NCI-H1417 (cell line): ENCODE measurements at regions not wholly inside any gene's neighbourhood (a gene's known extent, or its start where the extent isn't known, plus 50 kb on each side); places are given as distances from the start of the nearest gene placed in this dataset.

Experiments used
- DNase-seq, 3 experiments: peaks; one replicate each; lab custom pipeline; 2025; lab: John Stamatoyannopoulos, UW

DNA sequence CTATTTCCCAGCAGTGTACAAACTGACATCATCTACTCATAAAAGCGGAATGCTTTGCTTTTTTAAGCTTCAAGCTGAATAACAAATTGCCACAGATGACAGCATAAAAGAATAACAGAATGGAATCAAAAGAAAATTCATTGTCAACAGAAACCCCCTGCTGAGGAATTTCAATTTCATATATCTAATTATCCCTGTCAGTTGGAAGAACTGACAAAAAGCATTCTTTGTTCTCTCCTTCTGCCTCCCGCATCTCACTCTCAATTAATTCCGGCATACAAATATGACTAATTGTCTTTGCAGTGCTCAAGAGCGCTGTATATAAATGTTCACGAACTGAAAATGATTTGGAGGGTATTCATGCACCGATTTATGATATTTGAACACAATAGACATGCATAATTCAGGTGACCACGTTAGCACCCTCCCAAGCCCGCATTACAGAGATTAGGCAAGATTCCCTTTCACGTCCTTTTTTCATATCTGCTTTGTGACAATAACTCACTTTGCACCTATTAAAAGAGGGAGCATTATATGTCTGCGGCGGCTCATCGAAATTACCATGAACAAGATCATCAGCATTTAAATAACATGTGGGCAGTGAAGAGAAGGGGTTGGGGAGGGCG is 277.7 kb upstream of the SALL3 start:
- DNase-seq = peak in 2 of 3 experiments; percentile 93 to 100

DNA sequence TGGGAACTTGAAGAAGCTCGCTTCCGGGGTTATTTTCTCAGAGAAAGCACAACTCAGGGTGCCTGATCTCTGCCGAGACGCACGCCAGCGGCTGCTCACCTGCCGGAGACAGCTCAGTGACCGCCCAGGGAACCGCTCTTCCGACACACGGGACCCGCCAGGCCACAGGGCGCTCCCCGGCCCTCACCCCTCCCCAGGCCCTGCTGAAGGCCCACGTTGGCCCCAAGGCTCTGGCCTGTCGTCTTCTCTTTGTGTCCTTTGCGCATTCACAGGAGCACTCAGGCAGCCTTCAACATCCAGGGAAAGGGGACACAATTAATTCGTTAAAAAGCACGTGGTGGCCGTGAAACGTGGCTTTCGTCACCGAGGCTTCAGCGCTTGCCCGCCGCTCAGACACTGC is 276.3 kb upstream of the SALL3 start:
- no peak for DNase-seq

DNA sequence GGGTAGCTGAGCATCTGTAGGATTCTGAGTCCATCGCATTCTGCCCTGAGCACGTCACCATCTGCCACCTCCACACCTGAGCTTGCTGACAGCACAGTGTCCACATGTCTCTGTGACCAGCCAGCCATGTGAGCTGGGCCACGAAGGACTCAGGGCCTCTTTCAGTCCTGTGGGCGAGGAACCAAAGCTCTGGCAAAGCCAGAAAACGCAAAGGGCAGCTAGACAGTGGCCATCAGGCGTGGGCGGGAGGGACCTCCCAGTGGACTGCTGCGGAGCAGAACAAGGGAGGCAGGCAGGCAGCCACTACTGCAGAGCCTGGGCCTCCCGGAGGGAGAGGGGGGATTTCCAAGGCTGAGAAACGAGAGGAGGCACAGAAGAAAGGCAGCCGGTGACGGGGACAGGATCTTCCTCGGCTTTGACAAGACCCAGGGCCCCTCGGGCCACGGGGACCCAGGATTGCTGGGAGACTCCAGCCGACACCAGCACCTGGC is 274.6 kb upstream of the SALL3 start:
- DNase-seq = no peak

DNA sequence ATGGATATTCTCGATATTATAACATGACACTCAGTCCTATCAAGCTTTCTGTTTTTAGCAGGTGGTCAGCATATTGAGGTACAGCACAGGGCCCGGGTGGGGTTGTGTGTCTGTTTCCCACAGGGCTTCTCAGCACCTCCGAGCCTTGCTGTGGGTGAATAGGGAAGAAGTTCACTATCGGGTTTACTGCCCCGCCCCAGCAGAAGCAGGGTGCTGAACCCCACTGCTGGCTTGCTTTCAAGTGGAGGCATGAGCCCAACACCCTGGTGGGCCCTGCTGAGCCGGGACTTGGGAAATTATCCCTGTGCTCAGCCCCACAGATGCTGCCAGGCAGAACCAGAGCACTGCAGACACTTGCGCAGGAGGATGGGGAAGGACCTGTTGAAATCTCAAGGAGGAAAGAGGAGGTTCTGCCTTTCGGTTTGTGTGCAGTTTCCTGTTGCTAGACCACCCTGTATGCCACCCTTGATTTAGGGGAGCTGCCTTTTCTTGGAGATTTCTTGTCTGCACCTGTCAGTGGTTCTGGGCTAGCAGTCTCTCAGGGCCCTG is 270.3 kb upstream of the SALL3 start:
- no peak for DNase-seq

GRCh38 chr18:78711316-78711715 is 268.3 kb upstream of the SALL3 start:
- DNase-seq = no peak

DNA sequence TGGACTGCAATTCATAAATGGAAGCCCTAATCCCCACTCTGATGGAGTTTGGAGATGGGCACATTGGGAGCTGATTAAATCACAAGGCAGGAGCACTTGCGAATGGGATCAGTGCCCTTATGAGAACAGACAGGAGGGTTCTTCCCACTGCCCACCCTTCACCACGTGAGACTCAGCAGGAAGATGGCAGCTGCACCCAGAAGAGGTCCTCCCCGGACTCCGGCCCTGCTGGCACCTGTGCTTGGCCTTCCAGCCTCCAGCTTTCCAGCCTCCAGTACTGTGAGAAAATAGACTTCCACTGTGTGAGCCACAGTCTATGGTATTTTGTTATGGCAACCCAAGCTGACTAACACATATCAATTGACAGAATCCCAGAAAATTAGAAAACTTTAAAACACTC is 267.6 kb upstream of the SALL3 start:
- no peak for DNase-seq

DNA sequence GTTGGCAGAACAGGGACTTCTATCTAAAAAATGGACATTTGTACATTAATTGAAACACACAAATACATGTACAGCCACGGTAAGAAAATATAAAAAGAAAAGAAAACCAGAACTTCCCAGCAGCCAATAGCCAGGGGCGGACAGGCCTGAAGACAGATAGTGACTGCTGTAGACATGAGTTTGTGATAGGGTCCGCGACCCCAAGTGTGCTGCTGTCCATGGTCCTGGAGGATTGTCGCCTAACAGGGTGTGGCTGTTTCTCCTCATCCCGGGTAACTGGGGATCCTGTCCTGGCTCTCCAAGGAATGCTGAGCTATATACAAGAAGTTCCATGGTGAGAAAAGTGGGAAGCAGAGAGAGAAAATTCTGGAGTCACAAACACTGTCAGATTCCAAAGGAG is 266.5 kb upstream of the SALL3 start:
- no peak for DNase-seq

- DNase-seq = peak in 2 of 3 experiments; percentile 58 to 75
These were observed 265.9 kb upstream of the SALL3 start for GRCh38 chr18:78713726-78714125.

GRCh38 chr18:78716022-78716421 is 263.6 kb upstream of the SALL3 start:
- no peak for DNase-seq

DNA sequence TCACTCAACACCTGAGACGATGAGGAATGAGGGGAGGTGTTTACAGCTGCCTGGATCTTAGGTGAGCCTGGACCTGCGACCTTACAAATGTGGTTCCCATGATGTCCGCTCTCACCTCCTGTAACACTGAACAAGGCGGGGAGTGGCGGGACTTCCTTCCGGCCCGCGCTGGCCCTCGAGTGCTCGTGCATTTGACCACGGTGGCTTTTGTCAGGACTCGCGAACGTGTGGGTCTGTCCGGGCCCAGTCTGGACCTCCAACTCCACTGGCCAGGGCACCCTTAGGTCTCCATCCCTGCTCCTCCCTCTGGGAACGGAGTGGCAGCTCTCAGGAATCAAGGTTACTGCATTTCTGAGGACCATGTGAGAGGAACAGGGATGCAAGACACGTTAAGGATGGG is 263.0 kb upstream of the SALL3 start:
- DNase-seq = no peak

DNA sequence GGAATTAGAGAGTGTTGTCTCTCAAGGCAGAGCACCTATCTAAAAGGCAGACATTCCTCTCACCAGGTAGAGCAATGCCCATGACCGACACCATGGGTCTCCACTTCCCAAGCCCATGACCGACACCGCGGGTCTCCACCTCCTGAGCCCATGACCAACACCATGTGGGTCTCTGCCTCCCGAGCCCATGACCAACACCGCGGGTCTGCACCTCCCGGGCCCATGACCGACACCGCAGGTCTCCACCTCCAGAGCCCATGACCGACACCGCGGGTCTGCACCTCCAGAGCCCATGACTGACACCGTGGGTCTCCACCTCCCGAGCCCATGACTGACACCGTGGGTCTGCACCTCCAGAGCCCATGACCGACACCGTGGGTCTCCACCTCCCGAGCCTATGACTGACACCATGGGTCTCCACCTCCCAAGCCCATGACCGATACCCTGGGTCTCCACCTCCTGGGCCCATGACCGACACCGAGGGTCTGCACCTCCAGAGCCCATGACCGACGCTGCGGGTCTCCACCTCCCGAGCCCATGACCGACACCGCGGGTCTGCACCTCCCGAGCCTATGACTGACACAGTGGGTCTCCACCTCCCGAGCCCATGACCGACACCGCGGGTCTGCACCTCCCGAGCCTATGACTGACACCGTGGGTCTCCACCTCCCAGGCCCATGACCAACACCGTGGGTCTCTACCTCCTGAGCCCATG is 262.4 kb upstream of the SALL3 start:
- no peak for DNase-seq

DNA sequence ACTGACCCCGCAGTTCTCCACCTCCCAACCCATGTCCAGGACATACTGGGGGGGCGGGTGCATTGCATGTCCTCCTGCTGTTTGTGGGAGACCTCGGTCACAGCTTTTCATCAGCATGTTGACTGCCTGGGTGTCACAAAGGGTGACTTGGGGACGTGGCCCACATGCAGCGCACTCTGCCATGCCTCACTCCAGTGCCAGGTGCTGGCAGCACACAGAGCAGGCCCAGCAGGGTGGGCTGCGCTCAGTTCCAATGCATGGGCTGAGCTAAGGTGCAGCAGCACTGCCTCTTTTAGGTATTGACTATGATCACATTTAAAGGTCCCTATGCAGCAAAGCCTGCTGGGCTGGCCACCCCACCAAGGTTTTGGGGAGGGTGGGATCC is 261.9 kb upstream of the SALL3 start:
- DNase-seq = no peak

- no peak for DNase-seq
These were observed 259.8 kb upstream of the SALL3 start for GRCh38 chr18:78719821-78720220.

- DNase-seq = no peak
These were observed 259.0 kb upstream of the SALL3 start for GRCh38 chr18:78720456-78721237.

- no peak for DNase-seq
These were observed 258.3 kb upstream of the SALL3 start for GRCh38 chr18:78721238-78721875.

DNA sequence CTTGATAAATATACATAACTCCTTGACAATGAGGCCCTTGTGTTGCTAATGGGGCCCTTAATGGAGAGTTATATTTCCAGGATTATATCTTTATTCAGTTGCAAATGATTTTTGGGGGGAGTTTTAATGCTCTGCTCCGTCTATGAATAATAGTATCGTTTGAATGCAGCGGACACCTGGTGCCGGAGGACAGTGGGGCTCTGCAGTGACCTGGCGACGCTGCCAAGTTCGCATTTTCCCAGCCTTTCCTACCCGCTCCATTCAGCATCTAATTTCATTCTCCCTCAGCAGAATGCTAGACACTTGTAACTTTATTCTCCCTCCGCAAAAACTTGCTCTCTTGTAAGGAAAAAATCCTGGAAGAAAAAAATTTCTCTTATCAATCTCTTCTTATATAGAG is 257.6 kb upstream of the SALL3 start:
- DNase-seq = no peak

- DNase-seq = no peak
These were observed 257.2 kb upstream of the SALL3 start for GRCh38 chr18:78722386-78722785.

DNA sequence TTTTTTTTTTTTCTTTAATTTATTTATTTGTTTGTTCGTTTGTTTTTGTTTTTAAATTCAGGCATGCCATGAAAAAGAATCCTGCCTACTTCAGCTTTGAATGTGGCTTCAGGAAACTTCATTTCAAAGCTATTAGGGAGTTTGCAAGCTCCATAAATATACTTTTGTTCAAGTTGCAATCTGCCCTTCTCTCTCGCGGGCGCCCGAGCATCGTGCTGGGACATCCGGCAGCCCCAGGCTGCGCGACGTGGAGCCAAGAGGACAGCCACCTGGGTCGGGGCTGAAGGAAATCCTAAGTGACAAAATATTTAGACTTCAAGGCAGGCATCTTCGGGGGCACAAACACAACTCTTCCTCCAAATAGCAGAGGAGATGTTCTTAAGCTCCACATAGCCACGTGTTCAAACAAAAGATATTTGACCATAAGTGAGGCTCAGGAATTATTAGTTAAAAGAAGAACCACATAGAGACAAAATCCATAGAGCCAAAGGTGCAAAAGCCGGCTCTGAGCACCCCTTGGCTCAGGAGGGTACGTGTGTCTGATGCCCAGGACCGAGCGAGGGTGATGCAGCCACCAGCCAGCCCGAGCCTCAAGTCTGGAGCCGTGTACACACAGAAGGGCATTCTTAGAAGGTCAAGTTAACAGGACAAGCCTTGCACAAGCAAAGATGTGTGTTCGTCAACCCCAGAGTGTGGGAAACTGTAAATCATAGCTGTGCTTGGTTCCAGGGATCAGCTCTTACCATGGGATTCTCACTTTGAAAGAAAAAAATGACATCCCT is 256.5 kb upstream of the SALL3 start:
- DNase-seq = no peak

- no peak for DNase-seq
These were observed 255.3 kb upstream of the SALL3 start for GRCh38 chr18:78724214-78724914.

DNA sequence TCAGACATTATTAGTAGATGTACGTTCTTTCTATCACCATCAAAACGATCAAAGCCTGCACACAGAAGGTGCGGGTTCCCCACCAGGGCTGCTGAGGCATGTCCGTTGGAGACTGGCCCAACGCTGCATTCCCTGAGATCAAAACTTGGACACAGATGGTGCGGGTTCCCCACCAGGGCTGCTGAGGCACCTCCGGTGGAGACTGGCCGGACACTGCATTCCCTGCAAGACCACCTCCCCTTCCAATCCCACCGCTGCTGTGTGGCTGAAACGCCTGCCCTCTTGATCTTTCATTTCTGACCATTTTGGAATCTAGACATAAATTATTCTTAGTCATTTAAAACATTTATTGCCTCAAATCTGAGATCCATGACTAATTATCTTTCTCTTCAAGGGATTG is 254.2 kb upstream of the SALL3 start:
- DNase-seq = no peak
